Stimulated activated naive CD4-positive, alpha-beta T cell treated with Interleukin-2 at 50 U/mL for 16 hours (primary cell): ENCODE measurements at regions not wholly inside any gene's neighbourhood (a gene's known extent, or its start where the extent isn't known, plus 50 kb on each side); places are given as distances from the start of the nearest gene placed in this dataset.

Source experiments
- DNase-seq: peaks from one replicate; lab custom pipeline; 2025; lab: John Stamatoyannopoulos, UW

- DNase-seq, result no peak
These were observed 173.8 kb upstream of the MVB12B start for GRCh38 chr9:126152622-126153362.

GRCh38 chr9:126153382-126153781 lies 173.2 kb upstream of the MVB12B start:
- no peak for DNase-seq

GRCh38 chr9:126154182-126154827 lies 172.3 kb upstream of the MVB12B start:
- DNase-seq, result no peak

GRCh38 chr9:126154869-126155268 lies 171.8 kb upstream of the MVB12B start:
- no peak for DNase-seq

GRCh38 chr9:126155756-126156664 lies 170.6 kb upstream of the MVB12B start:
- no peak for DNase-seq

GRCh38 chr9:126156898-126157297 lies 169.7 kb upstream of the MVB12B start:
- DNase-seq, result no peak

- DNase-seq, result no peak
These were observed 169.2 kb upstream of the MVB12B start for GRCh38 chr9:126157423-126157822.

- DNase-seq, result no peak
These were observed 168.6 kb upstream of the MVB12B start for GRCh38 chr9:126157826-126158587.

- no peak for DNase-seq
These were observed 167.8 kb upstream of the MVB12B start for GRCh38 chr9:126158588-126159429.

GRCh38 chr9:126159430-126160060 lies 167.1 kb upstream of the MVB12B start:
- no peak for DNase-seq

GRCh38 chr9:126160067-126160853 lies 166.4 kb upstream of the MVB12B start:
- no peak for DNase-seq

GRCh38 chr9:126160854-126161329 lies 165.7 kb upstream of the MVB12B start:
- no peak for DNase-seq

- DNase-seq, result no peak
These were observed 163.8 kb upstream of the MVB12B start for GRCh38 chr9:126162611-126163381.

- no peak for DNase-seq
These were observed 161.7 kb upstream of the MVB12B start for GRCh38 chr9:126164796-126165525.

- DNase-seq, result no peak
These were observed 160.9 kb upstream of the MVB12B start for GRCh38 chr9:126165755-126166154.

GRCh38 chr9:126166291-126166690 lies 160.3 kb upstream of the MVB12B start:
- DNase-seq, result no peak

- no peak for DNase-seq
These were observed 159.8 kb upstream of the MVB12B start for GRCh38 chr9:126166866-126167265.

GRCh38 chr9:126169736-126170135 lies 156.9 kb upstream of the MVB12B start:
- DNase-seq, result no peak
